NCI-H1436 (cell line): ENCODE measurements at regions not wholly inside any gene's neighbourhood (a gene's known extent, or its start where the extent isn't known, plus 50 kb on each side); places are given as distances from the start of the nearest gene placed in this dataset.
"Not testable (repeated sequence)": the region's sequence is repeated elsewhere in the genome, so short reads cannot be mapped to it uniquely, and the experiment has no call there.

Experiments used
- DNase-seq: peaks from one replicate; lab custom pipeline; 2025; lab: John Stamatoyannopoulos, UW

DNA sequence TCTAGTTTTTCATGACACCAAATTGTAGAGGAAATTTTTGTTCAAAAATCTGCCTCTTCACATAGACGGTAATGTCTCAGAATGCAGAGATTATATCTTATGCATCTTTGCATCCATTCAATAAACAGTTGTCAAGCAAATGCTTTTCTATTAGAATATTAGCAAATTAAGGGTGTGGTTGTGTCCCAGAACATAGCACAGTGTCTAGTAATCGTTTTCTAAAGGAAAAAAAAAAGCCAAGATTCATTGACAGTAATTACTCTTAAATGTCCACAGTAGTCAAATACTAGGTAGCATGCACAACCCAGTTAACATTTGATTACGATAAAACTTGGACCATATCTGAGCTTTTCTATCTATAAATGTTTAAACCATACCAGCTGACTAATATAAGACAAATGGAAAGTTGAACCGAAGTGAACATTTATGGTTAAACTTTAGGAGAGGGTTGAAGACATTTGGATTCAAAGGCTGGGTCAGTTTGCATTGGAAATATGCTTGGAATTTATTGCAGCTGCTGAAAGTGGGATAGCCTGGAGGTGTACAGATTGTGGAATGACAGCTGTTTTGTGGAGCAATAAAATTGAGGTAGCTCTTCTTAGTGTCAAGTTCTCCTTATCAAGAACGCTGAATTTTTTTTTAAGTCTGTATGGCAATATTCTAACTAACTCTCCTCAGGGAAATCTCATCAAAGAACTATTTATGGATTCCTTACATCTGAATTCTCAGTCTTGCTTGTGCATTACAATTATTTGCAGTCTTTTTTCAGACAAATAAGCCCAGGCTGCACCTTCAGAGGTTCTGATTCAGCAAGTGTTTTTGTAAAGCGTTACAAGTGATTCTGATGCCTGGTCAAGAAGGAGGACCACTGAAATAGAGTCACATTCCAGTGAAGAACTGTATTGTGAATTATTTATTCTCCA is 66.7 kb upstream of the ATP2B1 start:
- no peak for DNase-seq

DNA sequence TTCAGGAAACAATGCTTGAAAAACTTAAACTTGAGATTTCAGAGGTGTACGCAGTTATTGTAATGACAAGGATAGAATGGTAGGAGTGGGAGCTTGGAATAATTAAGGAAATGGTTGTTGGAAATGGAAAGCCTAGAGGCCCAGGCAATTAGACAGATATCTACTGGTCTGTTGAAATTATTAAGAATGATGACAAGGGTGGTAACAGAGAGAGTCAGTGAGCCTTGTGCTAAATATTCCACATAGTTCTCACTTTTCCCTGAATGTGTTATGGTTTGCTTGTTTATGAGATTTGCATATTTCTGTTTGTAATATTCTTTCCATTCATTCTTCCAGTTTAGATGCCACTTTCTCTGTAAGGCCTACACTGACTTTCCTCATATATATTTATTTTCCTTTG is 66.0 kb upstream of the ATP2B1 start:
- no peak for DNase-seq

DNA sequence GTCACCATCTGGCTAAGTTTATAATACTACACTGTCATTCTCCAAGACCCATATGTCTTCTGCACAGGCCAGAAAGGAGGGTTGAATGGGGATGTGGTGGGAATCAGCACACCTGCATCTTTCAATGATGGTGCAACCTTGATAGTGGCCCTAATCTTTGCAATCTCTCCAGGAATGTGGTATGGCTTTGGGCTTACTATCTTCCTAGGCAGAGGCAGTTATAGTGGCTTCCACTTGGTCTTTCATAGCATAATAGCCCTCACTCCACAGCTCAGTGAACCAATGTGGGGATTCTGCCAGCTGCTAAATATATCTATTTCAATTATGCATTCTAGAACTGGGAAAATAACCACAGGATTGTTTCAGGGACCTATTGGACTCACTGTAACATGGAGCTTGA is 61.8 kb upstream of the ATP2B1 start:
- DNase-seq = no peak

DNA sequence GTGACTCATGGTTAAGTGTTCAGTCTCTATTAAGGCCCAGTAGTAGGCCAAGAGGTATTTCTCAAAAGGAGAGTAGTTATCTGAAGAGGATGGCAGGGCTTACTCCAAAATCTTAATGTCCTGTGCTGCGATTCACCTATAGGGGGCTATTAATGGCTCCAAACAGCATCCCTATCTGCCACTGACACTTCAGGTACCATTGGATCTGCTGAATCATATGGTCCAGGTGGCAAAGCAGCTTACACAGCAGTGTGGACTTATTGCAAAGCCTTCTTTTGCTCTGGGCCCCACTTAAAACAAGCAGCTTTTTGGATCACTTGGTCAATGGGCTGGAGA is 60.8 kb upstream of the ATP2B1 start:
- no peak for DNase-seq

DNA sequence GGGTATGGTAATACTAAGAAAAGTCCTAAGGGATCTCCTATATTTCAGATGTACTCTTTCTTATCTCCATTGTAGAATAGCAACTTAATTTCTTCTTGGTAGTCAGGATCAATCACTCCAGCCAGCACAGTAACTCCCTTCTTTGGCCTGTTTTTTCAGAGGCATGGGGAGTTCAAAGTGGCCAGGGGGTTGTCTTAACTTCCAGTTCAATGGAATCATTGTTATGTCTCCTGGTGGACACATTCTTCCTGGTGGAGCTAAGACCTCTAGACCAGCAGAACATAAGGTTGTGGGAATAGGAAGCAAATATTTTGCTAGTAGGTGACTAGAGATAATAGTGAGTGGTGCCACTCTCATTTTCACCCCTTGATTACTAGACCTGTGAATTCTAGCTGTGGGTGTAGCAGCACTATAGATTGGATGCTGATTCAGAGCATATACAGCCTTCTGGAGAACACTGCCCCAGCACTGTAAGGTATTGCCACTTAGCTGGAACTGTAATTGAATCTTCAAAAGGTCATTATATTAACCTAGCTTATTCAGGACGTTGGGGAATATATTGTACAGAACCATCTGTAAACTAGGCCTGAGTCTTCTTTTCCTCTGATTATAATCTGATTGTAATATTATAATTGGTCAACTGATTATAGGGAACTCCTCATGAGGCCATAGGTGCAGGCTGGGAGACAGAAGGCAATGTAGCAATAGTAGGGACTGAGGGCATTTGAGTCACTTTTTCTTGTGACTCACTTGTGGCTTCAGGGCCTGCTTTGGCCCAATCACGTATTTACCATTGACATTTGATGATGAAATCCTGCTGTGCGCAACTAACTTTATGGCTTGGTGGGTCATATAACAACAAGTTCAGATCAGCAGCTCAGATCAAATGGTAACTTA is 60.2 kb upstream of the ATP2B1 start:
- no peak for DNase-seq

DNA sequence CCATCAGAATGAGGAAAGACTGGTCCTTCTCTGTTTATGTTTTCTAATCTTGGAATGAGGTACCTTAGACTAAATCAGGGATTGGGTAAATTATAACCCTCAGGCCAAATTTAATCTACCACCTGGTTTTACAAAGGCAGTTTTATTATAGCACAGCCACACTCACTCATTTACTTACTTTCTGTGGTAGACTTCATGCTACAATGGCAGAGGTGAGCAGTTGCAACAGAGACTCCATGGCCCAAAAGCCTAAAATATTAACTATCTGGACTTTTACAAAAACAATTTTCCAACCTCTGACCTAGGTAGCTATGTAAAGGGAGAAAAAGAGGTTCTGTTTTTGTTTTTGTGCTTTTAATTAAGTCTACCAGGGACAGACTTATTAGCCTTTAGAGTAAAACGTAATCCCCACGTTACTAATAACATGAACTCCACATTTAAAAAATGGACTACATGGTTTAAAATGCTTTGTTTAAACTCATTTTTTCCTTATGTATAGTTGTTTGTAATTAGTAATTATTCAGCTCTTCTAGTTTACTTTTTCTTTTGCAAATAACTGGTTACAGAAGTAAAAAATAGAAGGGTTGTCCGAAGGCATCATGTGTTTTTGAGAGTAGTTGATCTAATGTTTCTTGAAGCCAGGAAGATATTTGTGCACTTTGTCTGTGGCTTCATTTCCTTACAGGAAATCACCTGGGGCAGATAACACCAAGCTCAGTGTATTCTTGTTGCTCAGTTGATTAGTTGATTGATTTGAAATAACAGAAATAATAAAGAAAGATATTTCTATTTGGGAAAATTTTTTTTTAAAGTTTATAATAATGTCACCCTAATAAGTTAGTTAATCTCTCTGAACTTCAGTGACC is 57.6 kb upstream of the ATP2B1 start:
- no peak for DNase-seq

DNA sequence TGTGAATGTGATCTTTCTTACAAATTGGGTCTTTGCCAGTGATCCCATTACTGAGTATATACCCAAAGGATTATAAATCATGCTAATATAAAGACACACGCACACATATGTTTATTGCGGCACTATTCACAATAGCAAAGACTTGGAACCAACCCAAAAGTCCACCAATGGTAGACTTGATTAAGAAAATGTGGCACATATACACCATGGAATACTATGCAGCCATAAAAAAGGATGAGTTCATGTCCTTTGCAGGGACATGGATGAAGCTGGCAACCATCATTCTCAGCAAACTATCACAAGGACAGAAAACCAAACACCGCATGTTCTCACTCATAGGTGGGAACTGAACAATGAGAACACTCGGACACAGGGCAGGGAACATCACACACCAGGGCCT is 55.5 kb upstream of the ATP2B1 start:
- not testable (repeated sequence) for DNase-seq

DNA sequence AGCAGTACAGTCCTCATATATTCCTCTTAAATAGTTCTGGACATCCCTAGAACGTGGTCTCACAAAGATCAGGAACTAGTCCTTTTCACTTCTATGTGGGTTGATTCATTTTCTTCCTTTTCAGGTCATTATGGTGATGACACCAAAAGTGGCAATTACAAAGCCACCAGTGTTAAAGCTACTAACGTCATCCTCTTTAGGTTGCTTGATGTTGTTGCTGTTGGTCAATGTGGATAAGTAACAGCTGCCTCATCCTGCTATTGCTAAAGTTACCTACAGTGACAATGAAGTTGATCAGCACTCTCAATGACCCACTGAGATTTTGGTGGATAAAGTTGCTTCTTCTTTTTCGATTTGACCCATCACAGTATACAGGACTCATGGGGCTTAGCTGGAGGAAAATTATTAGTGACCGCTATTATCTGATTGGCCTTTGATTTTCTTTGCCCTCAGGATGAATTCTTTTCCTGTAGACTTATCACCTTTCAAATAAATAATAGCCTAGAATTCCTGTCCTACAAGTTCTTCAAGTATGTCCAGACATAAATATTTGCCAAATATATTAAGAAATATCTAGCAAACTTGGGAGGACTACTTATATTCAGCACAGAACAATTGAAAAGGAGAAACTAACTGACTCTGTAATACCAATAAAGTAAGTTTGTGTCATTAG is 54.0 kb upstream of the ATP2B1 start:
- DNase-seq = no peak

DNA sequence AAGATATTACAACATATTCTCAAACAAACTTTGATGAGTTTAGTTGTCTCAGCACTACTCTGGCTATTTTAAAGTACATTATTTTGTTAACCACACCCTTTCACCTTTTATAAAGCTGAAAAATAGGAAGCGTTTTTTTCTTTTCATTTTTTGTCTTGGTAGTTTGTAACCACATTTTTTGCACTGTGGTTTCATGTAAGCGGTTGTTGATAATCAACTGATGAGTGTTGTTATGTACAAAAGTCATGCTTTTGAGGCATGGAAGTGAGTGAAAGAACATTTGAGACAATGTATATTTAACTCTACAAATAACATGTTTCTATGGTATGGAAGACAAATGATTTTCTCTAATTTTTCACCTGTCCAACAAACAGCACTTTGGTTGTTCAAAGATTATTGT is 52.1 kb upstream of the ATP2B1 start:
- no peak for DNase-seq
